HG02610 (cell line): ENCODE measurements at regions not wholly inside any gene's neighbourhood (a gene's known extent, or its start where the extent isn't known, plus 50 kb on each side); places are given as distances from the start of the nearest gene placed in this dataset.

Source experiments
- ATAC-seq: cut with Tn5 transposase; IDR thresholded peaks from one replicate; pipeline ENCODE4 v1.9.1; 2021; ENCODE audit warnings: mild to moderate bottlenecking, moderate library complexity; ENCODE audit not compliant: unreplicated experiment

DNA sequence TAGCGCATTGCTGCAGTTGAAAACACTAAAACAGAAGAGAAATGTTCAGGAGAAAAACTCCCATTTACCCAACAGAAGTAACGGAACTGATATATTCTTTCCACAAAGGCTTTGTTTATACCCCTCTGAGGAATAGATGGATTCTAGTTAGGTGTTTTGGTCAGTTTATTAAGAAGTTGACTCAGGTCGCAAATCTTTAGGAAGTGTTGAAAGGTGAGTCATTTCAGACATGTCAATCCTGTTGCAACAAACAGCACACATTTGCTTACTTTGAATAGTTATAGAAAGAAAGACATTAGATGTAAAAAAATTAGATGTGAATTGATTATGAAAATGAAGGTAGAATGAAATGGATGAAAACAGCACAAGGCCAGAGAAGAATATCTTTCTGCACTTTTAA is 941.0 kb downstream of the KCNJ2 start:
- ATAC-seq, result no peak

GRCh38 chr17:71111460-71111859 is 942.1 kb downstream of the KCNJ2 start:
- ATAC-seq, result no peak

GRCh38 chr17:71111934-71112333 is 942.6 kb downstream of the KCNJ2 start:
- ATAC-seq, result no peak

- ATAC-seq, result no peak
Observed at GRCh38 chr17:71113347-71113746, 944.0 kb downstream of the KCNJ2 start.

GRCh38 chr17:71114911-71115668 is 945.8 kb downstream of the KCNJ2 start:
- ATAC-seq, result no peak

DNA sequence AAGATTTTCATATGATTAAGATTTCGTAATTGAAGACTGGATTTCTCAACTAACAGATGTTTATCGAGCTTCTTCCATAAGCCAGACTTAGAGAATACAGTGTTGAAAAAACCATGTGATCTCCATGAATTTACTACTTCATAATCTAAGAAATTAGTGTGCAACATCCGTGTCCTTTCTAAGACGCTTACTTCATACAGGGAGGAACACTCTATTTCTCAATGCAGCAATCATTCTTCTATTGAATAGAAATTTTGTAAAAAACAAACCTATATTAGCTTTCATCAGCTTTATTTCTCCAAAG is 946.3 kb downstream of the KCNJ2 start:
- ATAC-seq, result no peak

DNA sequence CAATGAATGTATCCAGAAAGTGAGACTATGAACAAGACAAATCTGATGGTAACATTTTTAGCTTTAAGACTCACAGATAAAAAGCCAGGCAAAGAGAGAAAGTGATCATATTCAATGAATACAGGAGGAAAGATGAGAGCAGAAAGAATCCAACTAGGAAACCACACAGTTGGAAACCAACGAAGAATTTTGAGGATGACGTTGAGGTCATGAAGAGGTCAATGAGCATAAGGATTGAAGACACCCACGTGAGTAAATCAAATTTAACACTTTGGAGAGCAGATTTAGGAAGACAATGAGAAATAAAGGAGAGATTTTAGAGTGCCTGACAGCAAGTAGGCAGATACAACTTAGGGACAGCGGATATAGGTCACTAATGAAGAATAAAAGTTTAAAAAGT is 948.1 kb downstream of the KCNJ2 start:
- ATAC-seq, result no peak

- ATAC-seq, result no peak
Observed at GRCh38 chr17:71118039-71118438, 948.7 kb downstream of the KCNJ2 start.

GRCh38 chr17:71127416-71127815 is 958.1 kb downstream of the KCNJ2 start:
- ATAC-seq, result no peak

GRCh38 chr17:71142333-71142732 is 973.0 kb downstream of the KCNJ2 start:
- ATAC-seq, result no peak

DNA sequence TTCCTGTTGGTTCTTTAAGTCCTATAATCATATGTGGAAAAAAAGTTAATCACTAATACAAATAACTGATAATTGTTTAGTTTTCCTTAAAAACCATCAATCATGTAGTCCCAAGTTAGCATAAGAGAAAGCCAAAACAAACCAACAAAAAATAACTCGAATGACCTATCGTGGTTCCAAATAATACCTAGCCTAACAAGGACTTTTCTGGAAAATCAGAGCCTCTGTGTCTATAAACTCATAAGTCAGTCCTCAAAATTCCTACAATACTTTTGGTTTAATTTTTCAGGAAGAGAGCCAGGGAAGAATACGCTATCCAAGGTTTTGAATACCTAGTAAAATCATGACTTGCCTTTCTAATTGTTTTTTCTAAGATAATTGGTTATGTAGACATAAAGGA is 975.3 kb upstream of the SOX9 start:
- ATAC-seq, result no peak

- no peak for ATAC-seq
Observed at GRCh38 chr17:71147906-71148305, 972.9 kb upstream of the SOX9 start.

- no peak for ATAC-seq
Observed at GRCh38 chr17:71149607-71150006, 971.2 kb upstream of the SOX9 start.

GRCh38 chr17:71157297-71157696 is 963.5 kb upstream of the SOX9 start:
- ATAC-seq, result no peak

GRCh38 chr17:71158437-71158836 is 962.4 kb upstream of the SOX9 start:
- ATAC-seq, result no peak

DNA sequence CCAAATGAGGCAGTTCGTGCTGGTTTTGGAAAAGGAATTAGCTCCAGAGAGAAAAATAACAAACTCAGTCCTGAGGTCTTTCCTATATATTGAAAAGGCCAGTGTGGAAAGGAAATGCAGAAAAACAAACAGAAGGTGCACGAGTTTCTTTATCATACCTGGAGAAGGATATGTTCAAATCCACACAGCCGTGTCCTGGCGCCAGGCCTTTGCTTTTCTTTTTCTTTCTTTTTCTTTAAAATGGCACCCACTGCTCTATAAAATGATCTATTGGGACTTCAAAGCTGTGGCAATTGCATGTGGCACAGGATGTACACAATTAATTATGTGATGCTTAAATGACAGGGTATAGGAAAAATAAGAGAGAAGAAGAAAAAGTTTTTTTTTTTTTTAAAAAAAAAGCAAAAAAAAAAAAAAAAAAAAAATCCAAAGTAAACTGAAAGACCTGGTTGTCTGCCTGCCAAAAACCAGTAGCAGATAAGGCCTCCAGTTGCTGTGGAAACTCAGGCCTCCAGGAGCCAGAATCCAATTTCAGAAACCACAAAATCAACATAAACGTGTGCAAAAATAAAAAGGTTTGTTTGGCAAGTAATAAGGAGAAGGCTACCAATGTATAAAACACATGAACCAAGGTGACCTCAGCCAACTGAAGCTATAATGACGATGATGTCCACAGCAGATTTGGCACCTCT is 957.6 kb upstream of the SOX9 start:
- no peak for ATAC-seq

DNA sequence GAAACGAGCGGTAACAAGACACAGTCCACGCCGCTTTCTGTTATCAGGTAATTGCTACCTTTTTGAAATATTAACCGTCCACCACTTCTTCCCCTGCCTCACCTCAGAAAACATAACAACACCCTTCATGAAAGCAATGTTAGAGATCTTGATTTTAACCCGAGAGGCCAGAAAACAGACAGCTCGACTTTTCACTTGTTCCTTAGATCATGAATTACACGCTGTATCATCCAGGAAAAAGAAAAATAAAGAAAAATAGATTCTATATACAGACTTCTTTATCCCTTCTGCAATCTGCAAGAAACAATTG is 957.1 kb upstream of the SOX9 start:
- ATAC-seq, result no peak

GRCh38 chr17:71164561-71164960 is 956.3 kb upstream of the SOX9 start:
- ATAC-seq, result no peak

DNA sequence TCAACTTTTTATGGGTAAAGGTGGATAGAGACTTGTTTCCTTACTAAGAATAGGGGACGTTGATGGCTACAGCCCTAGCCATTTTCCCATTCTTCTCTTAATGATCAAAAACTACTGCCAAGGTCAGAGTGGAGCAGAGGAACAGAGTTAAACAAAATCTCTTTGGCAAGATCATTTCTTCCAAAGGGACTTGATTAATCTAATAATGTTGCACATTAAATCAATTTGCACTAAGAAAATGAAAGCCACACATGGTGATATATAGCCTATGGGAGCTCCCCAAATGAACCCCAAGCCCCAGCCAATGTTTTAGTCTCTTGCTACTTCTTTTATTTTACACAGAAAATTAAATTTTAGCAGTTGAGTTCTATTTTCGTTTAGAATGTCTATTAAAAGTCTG is 954.5 kb upstream of the SOX9 start:
- ATAC-seq, result no peak

DNA sequence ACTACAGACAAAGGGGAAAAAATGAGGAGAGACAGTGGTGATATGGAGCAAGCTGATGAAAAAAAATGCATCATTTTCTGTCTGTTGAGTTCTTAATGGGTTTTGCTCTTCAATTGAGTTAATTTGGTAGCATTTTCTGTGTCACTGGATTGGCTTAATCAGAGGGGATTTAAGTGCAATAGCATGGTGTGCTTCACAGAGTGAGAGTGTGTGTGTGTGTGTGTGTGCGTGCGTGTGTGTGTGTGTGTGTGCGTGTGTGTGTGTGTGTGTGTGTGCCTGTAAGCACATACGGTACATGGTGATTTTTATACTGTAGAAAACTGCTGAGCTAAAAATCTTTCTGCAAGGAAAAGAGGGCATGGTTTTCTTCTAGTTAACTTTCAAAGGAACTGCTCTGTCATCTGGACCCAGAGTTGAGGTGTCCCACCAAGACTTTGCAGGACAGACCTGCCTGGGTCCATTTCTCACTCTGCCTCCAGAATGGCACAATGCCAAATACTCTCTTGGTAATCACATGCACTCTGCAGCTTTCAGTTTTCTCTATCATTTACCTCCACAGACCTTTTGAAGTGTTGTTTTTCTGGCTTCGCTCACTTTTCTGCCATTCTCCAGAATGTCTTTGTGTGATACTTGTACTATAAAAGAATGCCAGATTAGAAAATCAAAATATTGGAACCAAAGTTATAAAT is 952.6 kb upstream of the SOX9 start:
- ATAC-seq, result no peak

GRCh38 chr17:71170070-71170469 is 950.8 kb upstream of the SOX9 start:
- no peak for ATAC-seq

- no peak for ATAC-seq
Observed at GRCh38 chr17:71171270-71171669, 949.5 kb upstream of the SOX9 start.
